Breast epithelium (tissue), 4 donors: ENCODE measurements at regions not wholly inside any gene's neighbourhood (a gene's known extent, or its start where the extent isn't known, plus 50 kb on each side); places are given as distances from the start of the nearest gene placed in this dataset.
A peak's percentile ranks its signal among the peaks of the same experiment; 100 is the strongest.

Source experiments
- DNase-seq, 2 donors: peaks; one replicate each; pipeline ENCODE4 v3.0.0-alpha.2; 2019; ENCODE audit warnings: low spot score in 2 of 2
- H3K27ac ChIP-seq, 2 donors: fragments of 200-600 bp; sonication (generic) in 1 of 2; one replicate each; pipeline ENCODE4 v1.5.1; 2016 to 2019; ENCODE audit warnings: mild to moderate bottlenecking in 1 of 2
- H3K27me3 ChIP-seq, 2 donors: fragments of 200-600 bp; sonication (generic) in 1 of 2; one replicate each; pipeline versions ENCODE4 v1.5.1 to v1.6.0; 2017 to 2019; ENCODE audit warnings: control low read depth in 1 of 2, mild to moderate bottlenecking in 1 of 2
- H3K36me3 ChIP-seq: fragments of 200-600 bp; one replicate; pipeline ENCODE4 v1.5.1; 2019
- H3K4me1 ChIP-seq, 2 donors: fragments of 200-600 bp; sonication (generic); one replicate each; pipeline ENCODE4 v1.5.1; 2016 to 2019; ENCODE audit warnings: control low read depth in 1 of 2
- H3K4me3 ChIP-seq, 3 donors: fragments of 200-600 bp; sonication (generic); 1 replicate in 2 of 3; 2 replicates in 1 of 3; pipeline ENCODE4 v1.5.1; 2016 to 2019; ENCODE audit warnings: mild to moderate bottlenecking in 3 of 3, moderate library complexity in 2 of 3
- H3K9me3 ChIP-seq, 2 donors: fragments of 200-600 bp; sonication (generic) in 1 of 2; one replicate each; pipeline ENCODE4 v1.5.1; 2016 to 2019; ENCODE audit warnings: control low read depth in 1 of 2
- CTCF ChIP-seq, 3 donors: fragments of 450-650 bp; IDR thresholded peaks; one replicate each; pipeline ENCODE4 v1.5.1; 2016 to 2017; ENCODE audit warnings: antibody characterized with exemption in 3 of 3, mild to moderate bottlenecking in 3 of 3, moderate library complexity in 3 of 3
- POLR2A ChIP-seq: fragments of 450-650 bp; IDR thresholded peaks from one replicate; pipeline ENCODE4 v1.6.1; 2016; ENCODE audit warnings: antibody characterized with exemption, mild to moderate bottlenecking, moderate library complexity
- POLR2AphosphoS5 ChIP-seq, 3 donors: sonication (generic); formaldehyde crosslinking; IDR thresholded peaks; one replicate each; pipeline ENCODE4 v1.6.1; 2017; ENCODE audit warnings: antibody characterized with exemption in 3 of 3
- intact Hi-C: fragments of 100-400 bp; cut with DNase I; formaldehyde crosslinking; loops from one replicate; pipeline ENCODE4 v1.15.1; 2023; ENCODE audit warnings: low total_unique reads

GRCh38 chr2:42906557-42907411 is 114.4 kb upstream of the HAAO start:
- peak in 1 of 2 donors; percentile 89 for DNase-seq
- TF ChIP-seq CTCF (IDR thresholded peaks at IDR 0.05) (no peak), POLR2A (no peak), POLR2AphosphoS5 (IDR thresholded peaks at IDR 0.05) (peak in 2 of 3 donors; percentile 21 to 59)
- H3K27me3 ChIP-seq: no peaks in the 10 kb centered on the region
- H3K4me3 ChIP-seq: peak overlapping the region in 1 of 3 donors; percentile 53
- peak overlapping the region; percentile 90 to 95 for H3K27ac ChIP-seq
- no peaks in the 10 kb centered on the region for H3K36me3 ChIP-seq
- no peaks in the 10 kb centered on the region for H3K9me3 ChIP-seq
- intact Hi-C loops: no loop called here
- peaks cover 19 to 26% of the 10 kb centered on the region in 2 donors for H3K4me1 ChIP-seq

- peak in 1 of 2 donors; percentile 17 for DNase-seq
- Histone ChIP-seq H3K9me3 (no peaks in the 10 kb centered on the region), H3K36me3 (no peaks in the 10 kb centered on the region), H3K27me3 (no peaks in the 10 kb centered on the region), H3K4me3 (peak overlapping the region in 1 of 3 donors; percentile 53), H3K27ac (peak overlapping the region; percentile 90 to 95), H3K4me1 (peaks cover 19 to 26% of the 10 kb centered on the region in 2 donors)
- TF ChIP-seq CTCF (IDR thresholded peaks at IDR 0.05) (no peak), POLR2AphosphoS5 (IDR thresholded peaks at IDR 0.05) (no peak), POLR2A (no peak)
- intact Hi-C loops: no loop called here
Measured at GRCh38 chr2:42906111-42906556, 113.8 kb upstream of the HAAO start.

- H3K4me1 ChIP-seq: peaks cover 19 to 26% of the 10 kb centered on the region in 2 donors
Measured at GRCh38 chr2:42905341-42906110, 113.1 kb upstream of the HAAO start.

DNA sequence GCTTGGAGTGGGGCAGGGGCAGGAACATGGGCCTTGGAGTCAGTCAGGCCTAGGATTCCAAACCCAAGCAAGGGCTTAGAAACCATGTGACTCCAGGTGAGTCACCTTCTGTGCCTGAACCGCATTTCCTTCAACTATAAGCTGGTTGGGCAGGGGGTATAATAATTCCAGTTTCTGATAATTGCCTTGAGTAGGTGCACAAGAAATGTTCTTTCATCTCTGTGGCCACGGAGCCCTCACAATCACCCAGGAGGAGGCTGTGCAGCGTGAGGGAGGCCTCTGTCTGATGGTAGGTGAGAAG is 112.1 kb upstream of the HAAO start:
- H3K9me3 ChIP-seq: no peaks in the 10 kb centered on the region
- TF ChIP-seq CTCF (IDR thresholded peaks at IDR 0.05): no peak
- TF ChIP-seq POLR2A: no peak
- TF ChIP-seq POLR2AphosphoS5 (IDR thresholded peaks at IDR 0.05): no peak
- peaks cover 19 to 26% of the 10 kb centered on the region in 2 donors for H3K4me1 ChIP-seq
- peak overlapping the region; percentile 90 to 95 for H3K27ac ChIP-seq
- intact Hi-C loops: no loop called here
- no peak for DNase-seq
- no peak overlapping the region for H3K4me3 ChIP-seq
- H3K36me3 ChIP-seq: no peaks in the 10 kb centered on the region
- no peaks in the 10 kb centered on the region for H3K27me3 ChIP-seq

More at GRCh38 chr2:42905341-42906110, 113.1 kb upstream of the HAAO start:
- peak in 1 of 2 donors; percentile 27 for DNase-seq
- peak overlapping the region; percentile 90 to 95 for H3K27ac ChIP-seq
- intact Hi-C loops: no loop called here
- no peaks in the 10 kb centered on the region for H3K27me3 ChIP-seq
- no peaks in the 10 kb centered on the region for H3K36me3 ChIP-seq
- TF ChIP-seq CTCF (IDR thresholded peaks at IDR 0.05): peak in 1 of 3 donors; percentile 44
- TF ChIP-seq POLR2A: no peak
- peak in 1 of 3 donors; percentile 39 for TF ChIP-seq POLR2AphosphoS5 (IDR thresholded peaks at IDR 0.05)
- H3K4me3 ChIP-seq: peak overlapping the region in 1 of 3 donors; percentile 53
- H3K9me3 ChIP-seq: no peaks in the 10 kb centered on the region
